ENCODE measurements at regions not wholly inside any gene's neighbourhood (a gene's known extent, or its start where the extent isn't known, plus 50 kb on each side); places are given as distances from the start of the nearest gene placed in this dataset.
"Not testable (repeated sequence)": the region's sequence is repeated elsewhere in the genome, so short reads cannot be mapped to it uniquely, and the experiment has no call there.

DNA sequence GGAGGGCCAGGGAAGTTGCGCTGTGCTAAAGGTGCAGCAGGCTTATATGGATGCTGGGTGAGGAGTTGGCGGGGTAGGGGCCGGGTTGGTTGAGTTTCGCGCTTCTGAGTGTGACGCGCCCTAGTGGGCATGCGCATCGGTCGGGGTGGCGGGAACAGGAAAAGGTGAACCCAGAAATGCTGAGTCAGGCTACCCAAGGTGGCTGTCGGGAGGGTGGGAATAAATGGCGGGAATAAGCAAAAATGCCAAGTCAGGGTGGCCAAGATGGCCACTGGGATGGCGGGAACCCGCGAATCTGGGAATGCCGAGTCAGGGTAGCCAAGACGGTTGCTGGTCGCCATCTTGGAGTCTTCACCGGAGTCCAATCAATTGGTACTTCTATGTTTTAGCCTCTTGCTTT is 580.0 kb downstream of the SUCLG1 start:
- DNase-seq, result no peak

DNA sequence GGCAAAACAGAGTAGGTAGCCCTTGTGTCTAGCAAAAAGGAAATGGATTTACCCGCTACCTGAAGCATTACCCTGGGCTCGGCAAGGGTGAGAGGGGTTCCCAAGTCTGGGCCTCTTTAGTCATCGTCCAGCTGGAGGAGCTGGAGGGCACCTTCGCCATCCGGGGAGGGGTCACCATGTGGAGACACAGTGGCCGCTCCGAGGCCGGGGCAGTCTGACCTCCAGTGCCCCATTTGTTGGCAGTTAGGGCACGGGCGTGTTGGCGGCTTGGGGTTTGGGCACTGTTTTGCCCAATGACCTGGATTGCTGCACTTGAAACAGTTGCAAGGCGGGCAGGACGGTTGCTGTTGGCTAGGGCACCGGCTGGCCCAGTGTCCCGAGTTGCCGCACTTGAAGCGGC is 581.8 kb downstream of the SUCLG1 start:
- DNase-seq, result not testable (repeated sequence)

DNA sequence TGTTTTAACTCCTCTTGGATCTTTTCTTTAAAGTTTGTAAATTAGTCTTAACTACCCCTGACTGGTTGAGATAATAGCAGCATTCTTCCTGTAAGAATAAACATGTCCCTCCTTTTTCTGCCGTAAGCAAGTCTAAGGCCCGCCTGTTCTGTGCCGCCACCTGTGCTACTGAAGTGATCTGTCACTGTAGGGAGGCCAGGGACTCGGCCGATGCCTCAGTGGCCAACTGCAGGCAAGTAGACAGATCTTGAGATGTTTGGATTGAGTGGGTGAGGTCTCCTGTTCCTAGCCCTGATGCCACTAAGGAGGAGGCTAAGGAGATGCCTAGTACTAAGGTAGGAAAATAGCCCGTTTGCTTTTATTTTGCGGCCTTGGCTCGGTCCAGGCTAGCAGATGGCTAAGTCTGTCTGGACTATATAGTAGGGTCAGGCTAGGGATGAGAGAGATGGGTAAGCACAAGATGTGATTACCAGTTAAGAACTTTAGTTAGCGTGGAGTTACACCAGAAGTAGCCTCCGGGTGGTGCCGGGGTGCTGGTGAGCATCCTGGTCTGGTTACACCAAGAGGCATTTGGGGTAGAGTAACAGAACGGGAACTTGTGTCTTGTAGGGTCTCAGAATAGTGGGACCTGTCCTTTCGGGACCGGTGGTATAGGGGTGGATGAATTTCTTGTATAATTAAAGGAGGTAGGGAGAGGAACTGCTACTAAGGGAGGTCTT is 584.2 kb downstream of the SUCLG1 start:
- DNase-seq, result no peak

DNA sequence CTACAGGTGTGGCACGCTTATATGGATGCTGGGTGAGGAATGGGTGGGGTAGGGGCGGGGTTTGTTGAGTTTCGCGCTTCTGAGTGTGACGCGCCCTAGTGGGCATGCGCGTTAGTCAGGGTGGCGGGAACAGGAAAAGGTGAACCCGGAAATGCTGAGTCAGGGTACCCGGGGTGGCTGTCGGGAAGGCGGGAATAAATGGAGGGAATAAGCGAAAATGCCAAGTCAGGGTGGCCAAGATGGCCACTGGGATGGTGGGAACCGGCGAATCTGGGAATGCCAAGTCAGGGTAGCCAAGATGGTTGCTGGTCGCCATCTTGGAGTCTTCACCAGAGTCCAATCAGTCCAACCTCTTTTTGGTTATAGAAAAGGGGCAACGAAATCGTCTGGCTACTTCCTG is 585.0 kb downstream of the SUCLG1 start:
- DNase-seq, result no peak

DNA sequence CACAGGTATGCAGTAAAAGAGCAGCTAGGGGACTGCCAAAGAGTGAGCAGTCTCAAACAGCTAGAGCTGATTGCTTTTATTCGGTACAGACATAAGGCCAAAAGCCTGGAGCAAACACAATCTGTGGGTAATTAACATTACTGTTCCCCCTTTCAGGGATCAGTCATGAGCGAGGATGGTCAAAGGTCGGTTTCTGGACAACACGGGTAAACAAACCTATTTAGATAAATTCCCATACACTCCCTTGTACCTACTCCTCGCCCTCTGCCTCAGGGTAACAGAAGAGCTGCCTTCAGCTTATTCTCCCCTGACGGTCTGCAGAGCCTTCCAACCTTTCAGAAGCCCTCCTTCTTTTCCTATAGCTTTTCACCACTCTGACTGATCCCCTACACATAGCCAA is 586.0 kb downstream of the SUCLG1 start:
- DNase-seq, result no peak

DNA sequence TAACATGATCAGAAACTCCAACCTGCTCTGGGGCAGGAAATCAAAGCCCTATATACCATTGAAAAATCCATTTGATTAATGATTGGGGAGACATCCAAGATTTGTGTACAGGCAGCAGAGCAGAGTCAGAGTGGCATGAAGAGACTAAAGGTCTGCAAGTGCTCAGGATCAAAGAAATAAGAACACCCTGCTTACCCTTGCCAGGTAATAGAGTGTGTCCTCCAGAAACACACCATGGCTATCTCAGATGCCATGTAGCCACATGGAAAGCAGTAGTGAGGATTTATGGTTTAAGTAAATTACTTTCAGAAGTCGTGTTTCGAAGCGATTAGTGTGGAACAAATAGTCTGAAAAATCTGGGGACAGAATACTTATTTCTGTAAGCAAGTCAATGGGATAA is 592.9 kb downstream of the SUCLG1 start:
- DNase-seq, result no peak

DNA sequence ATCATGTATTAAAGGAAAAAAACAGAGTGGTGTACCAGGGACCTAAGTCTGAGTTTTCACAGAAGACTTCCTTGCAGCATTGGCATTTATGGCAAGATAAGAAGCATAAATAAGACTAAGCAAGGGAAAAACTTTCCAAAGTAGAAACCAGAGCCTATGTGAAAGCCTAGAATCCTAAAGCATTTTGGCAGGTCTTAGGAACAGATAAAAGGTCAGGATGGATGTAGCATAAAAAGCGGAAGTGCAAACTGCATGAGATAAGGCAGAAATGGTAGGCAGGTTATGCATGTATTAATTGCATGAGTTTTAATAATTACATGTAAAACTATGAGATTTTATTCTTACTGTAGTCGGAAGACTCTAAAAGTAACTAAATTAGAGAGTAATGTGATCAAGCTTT is 596.5 kb downstream of the SUCLG1 start:
- DNase-seq, result no peak

DNA sequence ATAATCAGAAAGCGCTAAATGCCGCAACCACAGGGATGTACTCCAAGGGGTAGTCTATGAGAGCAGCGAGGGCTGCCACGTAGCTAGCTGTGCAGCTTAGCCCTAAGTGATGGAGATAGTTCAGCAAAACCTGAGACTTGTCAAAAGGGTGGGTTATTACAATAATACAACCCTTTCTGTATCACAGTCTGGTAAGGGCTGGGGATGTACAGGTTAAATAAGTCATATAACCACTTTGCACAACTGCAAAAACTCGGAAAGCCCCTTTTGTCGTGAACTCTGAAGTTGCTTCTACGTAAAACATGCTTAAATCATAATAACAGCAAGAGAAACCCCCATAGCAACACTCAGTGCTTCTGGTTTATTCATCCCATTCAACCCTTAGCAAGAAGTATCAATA is 598.8 kb downstream of the SUCLG1 start:
- no peak for DNase-seq

DNA sequence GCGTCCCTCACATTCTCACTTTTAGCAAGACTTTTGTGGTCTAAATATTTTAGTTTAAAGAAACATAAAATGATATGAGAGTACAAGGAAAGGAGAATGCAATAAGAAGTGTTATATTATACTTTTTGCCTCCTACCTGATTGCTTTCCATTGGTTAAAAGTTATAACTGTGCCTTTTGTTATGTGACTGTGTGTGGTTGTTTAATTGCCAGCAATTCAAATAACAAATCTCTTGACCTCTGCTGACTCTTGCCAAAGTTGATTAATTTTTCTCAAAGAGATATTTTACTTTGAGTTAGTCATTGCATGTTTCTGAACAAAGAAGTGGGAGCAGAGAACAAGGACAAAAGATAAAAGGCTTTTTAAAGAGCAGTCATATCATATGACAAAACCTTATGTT is 599.5 kb downstream of the SUCLG1 start:
- DNase-seq, result no peak

DNA sequence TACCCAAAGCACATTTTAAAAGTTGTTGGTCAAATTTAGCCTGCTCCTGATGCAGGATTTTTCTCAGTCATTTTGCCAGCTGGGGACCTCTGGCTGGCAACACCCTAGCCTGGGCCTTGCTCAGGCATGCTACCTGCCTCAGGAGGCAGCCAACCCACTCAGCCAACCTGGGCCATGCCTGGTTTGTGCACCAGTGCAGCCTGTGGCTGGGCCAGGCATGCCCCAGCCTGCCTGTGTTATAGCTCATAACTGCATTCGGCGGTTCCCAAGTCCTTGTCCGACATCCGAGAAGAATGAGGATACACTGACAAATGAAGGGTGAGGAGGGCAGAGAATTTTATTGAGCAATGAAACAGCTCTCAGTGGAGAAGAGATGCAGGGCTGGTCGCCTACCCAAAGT is 608.0 kb downstream of the SUCLG1 start:
- no peak for DNase-seq

DNA sequence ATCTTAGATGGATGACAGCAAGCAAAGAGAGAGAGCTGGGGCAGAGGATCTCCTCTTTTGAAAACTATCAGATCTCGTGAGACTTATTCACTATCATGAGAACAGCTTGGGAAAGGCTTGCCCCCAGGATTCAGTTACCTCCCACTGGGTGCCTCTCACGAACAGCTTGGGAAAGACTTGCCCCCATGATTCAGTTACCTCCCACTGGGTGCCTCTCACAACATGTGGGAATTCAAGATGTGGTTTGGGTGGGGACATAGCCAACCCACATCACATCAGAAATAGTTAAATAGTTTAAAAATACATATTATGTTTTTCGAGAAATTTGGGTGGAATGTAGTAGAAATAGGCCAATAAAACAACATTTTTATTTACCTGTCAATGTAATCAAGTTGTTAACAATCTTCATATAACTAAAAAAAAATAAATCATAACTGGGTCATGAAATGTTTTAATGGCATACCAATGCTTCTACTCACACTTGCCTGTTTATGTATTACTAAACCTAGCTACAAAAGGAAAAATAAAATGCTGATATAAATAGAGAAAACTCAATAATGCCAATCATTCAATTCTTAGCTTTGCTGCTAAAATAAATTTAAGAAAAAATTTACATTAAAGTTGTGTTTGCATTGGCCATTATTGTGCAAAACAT is 608.9 kb downstream of the SUCLG1 start:
- DNase-seq, result no peak

DNA sequence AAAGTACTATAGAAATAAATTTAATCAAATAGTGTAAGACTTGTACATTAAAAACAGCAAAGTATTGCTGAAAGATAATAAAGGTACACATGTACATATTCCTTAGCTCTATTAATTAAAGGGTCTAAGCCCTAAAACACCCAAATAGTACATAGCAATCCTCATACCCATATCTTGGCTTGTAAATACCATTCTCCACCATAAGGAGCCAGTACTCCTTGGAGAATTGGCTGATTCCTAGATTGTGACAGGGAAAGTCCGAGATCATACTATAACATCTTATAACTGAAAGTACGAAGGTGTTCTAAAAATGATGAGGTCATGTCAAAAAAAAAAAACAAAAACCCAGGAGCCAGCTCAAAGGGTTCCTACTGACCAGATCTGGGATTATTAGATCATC is 614.6 kb downstream of the SUCLG1 start:
- no peak for DNase-seq

DNA sequence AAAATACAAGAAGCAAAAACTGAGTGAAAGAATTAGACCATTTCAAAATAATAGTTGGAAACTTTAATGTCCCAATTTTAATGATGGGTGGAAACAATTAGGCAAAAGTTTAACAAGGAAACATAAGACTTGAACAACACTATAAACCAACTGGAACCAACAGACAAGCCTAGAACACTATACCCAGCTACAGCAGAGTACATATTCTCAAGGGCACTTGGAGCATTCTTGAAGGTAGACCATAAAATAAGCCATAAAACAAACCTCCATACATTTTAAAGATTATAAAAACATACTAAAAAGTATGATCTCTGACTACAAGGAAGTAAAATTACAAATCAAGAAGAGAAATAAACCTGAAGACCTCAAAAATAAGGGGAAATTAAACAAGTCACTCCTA is 616.7 kb downstream of the SUCLG1 start:
- no peak for DNase-seq

DNA sequence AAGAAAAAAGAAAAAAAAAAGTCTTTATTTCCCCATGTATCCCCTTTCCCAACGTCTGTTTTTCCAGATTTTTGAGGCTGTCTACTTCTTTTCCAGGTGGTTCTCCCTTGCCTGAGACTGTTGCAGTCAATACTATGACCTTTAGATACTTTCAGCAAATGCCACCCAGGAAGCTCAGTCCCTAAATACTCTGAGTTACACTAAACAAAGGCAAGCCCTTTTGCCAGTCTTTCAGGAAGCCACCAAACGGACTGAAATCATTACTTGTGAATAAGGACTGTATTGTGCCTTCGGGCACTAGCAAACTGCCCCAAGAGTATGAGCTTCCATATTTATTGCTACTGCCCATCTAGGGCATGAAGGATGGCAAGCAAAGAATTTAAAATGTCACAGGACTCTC is 621.3 kb downstream of the SUCLG1 start:
- DNase-seq, result no peak

DNA sequence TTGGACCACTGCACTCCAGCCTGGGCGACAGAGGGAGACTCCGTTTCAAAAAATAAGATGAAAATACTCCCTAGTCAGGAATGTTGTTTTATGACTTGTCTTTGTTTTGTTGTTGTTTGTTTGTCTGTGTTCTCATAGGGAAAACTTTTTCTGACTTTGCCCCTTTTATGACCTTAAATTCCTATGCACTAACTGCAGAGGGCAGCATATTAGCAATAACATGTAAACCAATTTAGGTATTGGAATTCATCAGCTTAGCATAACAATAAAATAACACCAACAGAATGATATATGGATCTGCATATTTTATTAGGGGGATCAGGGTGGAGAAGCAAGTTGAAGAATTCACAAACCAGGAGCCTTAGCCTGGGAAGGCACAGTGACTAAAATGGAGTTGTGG is 631.5 kb downstream of the SUCLG1 start:
- DNase-seq, result no peak

DNA sequence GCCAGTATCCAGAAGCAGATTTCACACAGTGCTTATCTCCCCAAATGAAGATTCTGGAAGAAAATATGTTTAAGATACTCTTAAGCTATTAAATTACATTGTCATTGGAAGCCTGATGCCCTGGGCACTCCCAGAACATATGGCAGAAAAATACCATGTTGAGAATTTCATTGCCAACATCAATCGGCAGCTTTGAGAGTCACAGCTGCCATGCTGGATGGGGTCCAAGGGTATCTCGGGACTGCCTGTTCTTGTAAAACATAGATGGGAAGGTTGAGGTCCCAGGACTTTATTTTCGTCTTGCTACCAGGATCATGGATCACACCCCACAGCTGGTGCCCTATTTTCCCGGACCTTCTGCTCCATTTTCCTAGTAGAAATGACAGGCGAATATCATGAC is 632.5 kb downstream of the SUCLG1 start:
- DNase-seq, result no peak

DNA sequence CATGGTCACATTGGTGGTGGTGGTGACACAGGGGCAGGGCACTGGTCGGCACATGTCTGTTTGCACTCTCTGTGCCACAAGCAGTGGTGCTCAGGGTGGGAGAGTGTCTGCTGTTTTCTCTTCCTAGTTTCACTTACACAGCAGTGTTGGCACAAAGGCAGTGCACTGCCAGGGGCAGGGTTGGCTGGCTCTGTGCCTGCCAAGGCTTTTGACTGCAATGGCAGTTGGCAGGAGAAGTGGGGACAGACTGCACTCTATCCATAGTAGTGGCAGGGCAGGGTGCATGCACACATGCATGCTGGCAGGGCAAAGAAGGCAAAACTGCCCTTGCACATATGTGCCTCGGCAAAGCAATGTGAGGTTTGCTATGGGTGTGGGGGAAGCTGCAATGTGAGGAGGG is 635.9 kb downstream of the SUCLG1 start:
- no peak for DNase-seq

DNA sequence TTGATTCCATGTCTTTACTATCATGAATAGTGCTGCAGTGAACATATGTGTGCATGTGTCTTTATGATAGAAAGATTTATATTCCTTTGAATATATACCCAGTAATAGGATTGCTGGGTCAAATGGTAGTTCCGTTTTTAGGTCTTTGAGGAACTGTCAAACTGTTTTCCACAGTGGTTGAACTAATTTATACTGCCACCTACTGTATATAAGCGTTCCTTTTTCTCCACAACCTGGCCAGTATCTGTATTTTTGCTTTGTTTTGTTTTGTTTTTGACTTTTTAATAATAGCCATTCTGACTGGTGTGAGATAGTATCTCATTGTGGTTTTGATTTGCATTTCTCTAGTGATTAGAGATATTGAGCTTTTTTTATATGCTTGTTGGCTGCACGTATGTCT is 641.6 kb downstream of the SUCLG1 start:
- DNase-seq, result no peak

DNA sequence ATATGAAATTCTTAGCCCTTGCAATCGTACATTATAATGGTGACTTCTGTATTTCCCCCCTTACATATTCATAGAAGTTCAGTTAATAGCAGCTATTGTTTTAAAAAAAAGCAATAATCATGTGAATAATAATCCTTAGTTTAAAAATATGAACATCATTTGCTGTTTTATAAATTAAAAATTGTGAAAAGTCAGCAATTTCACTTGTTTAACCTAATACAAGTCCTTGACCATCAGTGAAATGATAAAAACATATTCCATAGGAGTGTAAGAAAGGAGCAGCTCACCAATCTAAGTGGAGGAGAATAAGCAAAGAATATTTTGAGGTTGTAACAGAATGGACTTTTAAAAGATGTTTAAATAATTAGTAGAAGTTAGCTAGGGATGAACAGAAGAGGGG is 650.2 kb downstream of the SUCLG1 start:
- no peak for DNase-seq

DNA sequence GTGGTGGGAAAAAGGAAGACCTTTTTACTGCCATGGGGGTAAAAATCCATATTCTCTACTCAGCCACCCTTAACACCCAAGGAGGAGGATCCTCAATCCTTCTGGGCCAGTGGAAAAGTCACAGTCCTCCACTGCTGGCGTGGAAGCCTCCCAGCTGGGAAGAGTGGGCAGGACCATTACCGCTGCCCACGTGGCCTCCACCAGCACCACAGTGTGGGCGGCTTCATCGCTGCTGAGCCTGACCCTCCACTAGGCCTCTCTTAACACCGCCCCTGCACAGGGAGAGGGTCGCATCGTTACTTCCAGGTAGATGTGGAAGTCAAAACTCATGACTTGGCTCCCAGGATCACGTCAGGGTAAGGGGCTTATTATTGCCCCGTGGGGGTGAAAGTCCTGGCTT is 656.5 kb downstream of the SUCLG1 start:
- DNase-seq, result no peak

DNA sequence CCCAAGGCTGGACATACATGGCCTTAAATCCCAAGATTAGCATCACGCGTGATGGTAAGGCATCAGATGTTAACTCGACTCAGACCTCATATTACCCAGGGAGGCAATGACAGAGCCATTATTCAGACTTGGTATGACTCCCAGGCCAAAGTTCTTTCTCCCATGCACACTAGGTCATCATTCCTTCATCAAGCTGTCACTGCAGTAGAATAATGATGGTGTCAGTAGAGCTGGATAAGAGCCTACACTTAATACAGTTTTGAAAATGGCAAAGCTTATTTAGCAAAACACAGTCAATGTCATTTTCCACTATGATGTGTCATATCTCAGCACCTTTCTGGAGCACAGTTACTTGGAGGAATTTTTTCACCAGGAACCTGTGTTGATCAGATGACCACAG is 663.3 kb downstream of the SUCLG1 start:
- DNase-seq, result no peak

DNA sequence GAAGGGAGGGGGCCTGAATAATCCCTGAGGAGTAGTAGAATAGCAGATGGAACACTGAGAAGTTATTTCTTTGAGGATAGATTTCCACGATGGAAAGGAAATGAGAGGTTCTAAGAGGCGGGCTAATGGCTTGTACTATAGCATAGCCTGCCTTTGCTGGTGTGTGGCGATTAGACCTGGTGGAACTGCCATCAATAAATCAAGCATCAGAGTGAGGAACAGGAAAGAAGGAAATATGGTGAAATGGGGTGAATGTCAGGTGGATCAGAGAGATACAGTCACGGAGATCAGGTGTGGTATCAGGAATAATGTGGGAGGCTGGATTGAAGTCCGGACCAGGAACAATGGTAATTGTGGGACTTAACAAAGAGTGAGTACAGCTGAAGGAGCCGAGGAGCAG is 668.6 kb downstream of the SUCLG1 start:
- DNase-seq, result not testable (repeated sequence)

DNA sequence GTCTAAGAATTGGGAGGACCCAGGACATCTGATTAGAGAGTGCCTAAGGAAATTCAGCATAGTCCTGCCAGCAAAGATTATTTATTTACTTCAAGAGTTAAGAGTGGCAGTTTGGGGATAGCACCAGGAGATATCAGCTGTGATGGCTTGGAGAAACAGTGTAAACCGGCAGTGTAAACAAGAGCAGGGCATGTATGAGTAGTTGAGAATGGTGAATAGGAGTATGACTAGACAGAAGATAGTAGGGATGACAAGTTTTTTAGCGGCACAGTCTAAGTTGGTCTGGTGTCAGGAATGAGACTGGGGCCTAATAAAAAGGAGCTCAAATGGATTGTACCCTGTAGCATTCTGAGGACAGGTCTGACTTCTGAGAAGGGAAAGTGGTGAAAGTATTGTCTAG is 669.4 kb downstream of the SUCLG1 start:
- not testable (repeated sequence) for DNase-seq

All from hypothalamus (tissue), 51 donors.